Activated CD8-positive, alpha-beta memory T cell treated with anti-CD3 and anti-CD28 coated beads, Interleukin-2, amount 50 U/mL, for 48 hours (primary cell): ENCODE measurements at regions not wholly inside any gene's neighbourhood (a gene's known extent, or its start where the extent isn't known, plus 50 kb on each side); places are given as distances from the start of the nearest gene placed in this dataset.
"Not testable (repeated sequence)": the region's sequence is repeated elsewhere in the genome, so short reads cannot be mapped to it uniquely, and the experiment has no call there.

Experiments used
- DNase-seq: peaks from one replicate; pipeline ENCODE4 v3.0.0-alpha.2; 2020

DNA sequence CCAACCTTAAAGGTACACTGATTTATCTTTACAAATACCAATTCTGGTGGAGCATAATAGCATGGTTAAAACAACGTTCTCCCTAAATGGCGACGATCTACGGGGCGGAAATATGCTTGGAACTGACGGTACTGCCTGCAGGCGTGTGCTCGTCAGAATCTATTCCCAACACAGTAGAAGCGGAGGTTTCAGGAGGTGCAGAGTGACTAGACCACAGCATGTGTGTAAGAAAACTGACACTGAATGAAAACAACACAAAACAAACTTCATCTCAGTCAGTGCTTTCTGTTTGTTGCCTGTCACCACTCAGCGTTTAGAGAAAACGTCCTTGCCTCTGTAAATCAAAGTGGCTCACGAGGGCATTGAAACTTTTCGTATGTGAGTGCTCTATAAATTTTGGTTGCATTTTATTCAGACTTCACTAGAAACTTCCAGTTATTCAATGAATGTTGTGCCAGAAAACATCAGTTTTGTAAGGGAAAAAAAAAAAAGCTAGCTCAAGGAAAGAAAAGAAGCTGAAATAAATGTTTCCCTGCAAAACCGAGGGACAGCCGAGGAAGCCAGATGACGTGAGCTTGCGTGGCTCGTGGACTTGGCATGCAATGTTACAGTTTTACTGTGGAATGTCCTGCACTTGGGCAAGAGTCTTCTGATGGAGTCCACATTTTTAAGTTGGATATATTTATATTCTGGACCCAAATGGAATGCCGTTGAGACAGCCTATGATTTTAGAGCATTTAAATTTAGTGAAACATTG, 210.4 kb downstream of the LAT start:
- DNase-seq, result peak; percentile 13

DNA sequence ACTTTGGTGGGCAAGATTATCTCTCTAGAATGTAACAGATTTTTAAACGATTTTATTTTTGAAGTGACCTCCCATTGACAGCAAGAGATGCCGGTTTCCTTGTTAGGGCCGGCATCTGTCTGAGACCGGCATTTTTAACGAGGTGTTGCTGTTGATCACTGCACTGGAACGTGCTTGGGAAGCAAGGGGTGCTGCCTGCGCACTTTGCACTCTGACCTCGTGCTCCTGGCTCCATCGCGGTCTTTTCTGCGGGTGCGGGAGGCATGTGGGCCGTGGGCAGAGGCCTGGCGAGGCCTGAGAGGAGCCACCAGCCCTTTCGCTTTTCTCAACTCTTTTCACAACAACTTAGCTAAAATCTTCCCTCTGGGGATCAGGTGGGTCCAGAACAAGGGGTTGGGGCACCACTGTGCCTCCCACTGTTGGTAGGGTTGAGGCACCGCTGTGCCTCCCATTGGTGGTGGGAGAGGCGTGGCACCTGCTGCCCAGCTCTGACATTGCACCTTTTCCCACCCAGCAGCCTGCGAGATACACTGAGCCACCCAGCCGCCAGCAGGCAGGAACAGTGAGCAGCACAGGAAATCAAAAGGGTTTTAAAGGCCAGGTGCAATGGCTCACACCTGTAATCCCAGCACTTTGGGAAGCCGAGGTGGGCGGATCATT, 209.5 kb downstream of the LAT start:
- peak; percentile 3 for DNase-seq

DNA sequence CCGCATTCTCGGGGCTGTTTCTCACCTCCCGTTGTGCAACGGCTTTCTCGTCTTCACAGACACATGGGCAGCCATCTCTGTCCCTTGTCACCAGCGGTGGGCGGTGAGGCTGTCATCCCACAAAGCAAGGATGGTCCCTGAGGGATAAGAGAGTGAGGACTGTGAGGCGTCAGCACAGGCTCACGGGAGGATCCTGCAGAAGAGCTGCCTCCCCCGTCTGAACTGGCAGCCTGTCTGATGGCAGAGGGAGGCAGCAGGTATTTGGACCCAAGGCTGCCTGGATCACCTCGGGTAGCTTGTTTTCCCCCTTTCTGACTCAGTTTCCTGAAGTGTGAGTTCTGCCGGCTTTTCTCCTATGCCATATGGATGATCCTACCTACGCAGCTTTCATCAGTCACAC, 208.8 kb downstream of the LAT start:
- DNase-seq, result peak; percentile 36

DNA sequence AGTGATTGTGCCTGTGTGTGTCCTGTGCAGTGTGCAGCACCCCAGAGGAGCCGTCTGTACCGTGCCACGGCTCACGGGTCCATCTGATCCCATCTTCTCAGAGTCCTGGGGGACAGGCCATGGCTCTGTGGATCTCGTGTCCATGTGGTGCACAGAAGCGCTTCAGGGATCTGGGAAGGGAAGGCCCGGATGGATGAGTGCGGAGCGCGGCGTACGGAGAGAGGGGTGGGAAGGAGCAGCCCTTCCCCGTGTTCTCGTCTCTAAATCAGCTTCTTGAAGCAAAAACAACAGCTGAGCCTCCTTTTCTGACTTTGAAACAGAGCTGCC, 208.4 kb downstream of the LAT start:
- DNase-seq, result peak; percentile 29

DNA sequence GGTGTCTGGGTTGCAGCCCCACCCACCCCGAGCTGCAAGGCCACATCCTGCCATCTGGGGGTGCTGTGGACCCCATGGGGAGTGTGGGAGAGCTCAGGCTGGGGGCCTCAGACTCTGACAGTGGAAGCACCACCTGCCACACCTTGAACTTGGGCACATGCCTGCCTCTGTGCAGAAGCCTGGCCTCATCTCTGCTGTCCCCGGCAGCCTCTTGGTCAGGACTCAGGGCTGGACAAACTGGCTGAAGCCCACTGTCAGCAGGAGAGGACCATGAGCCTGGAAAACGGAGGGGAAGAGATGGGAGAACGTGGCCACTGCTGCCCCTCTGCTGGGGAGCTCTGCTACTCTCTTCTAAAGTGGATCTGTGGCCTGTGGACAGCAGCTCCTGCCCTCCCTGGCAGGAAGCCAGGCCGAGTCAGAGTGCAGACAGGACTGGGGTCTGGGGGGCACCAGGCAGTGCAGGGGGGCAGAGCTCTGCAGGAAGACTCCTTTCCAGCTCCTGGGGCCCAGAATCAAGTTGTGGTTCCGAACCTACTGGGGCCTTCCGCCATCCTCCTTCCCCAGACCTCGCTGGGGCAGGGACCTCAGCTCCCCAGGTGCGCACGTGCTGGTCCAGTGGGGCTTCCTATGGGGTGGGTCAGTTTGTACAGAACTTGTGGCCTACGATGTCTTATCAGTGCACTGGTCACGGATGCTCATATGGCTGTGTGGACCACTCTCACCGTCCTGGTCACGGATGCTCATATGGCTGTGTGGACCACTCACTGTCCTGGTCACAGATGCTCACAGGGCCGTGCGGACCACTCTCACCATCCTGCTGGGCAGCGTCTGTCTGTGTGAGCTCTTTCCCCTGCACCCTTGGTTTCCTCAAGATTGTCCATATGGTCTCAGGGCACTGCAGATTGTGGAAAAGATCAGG, 207.7 kb downstream of the LAT start:
- peak; percentile 46 for DNase-seq

DNA sequence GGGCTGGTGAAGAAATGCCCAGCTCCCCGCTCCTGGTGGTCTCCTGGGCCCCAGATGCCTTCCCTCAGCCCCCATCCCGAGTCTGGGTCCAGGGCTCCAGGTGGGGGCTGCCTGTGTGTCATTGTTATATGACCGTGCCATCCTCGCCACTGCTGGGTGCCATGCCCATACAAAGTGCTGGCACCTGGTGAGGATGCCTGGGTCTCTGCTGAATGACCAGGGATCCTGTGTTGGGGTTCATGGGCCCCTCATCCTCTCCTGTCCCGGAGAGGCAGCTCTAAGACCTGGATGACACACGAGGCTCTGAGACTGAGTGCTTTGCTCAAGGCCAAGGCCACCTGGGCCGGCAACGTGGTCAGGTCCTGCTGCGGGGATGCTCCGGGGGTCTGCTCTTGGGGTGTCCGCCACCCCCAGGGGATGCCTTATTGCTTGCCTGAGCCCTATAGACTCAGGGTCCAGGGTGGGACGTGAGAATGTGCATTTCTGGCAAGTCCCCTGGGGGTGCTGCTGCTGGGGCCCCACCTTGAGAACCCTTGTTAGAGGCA, 206.9 kb downstream of the LAT start:
- DNase-seq, result not testable (repeated sequence)

DNA sequence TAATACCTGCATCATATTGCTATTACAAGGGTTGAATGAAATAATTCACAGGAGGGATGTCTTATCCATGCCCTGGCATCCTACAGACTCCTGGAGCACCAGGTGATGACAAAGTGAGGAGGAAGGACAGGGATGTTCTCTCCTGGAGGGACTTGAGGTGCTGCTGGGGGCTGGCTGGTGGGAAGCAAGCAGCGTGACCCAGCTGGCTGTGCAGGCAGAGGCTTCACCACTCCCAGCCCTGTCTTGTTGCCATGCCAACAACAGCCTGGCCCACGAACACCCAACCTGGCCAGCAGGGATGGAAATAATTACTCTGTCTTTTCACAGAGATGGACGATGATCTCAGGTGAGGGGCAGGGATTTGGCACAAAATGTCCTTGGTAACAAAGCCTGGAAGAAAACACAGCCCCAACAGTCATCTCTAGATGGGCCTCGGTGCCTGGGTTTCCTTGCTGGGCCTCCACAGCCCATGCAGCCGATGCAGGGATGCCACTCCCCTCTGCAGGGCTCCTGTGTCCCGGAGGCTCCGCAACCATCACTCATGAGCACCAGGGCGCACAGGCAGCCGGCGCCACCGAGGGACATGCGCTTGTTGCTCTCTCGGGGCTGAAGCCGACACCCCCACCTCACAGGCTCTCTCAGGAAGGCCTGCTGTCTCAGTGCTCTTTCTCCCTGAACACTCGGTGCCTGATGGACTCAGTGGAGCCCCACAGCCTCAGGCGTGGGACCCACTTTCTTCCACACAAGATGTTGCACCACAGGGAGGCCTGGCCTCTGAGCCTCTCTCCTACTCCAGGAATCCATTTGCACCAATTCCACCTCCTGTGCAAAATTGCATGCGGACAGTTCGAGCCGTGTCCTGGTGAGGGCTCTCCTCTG, 205.9 kb downstream of the LAT start:
- DNase-seq, result not testable (repeated sequence)

DNA sequence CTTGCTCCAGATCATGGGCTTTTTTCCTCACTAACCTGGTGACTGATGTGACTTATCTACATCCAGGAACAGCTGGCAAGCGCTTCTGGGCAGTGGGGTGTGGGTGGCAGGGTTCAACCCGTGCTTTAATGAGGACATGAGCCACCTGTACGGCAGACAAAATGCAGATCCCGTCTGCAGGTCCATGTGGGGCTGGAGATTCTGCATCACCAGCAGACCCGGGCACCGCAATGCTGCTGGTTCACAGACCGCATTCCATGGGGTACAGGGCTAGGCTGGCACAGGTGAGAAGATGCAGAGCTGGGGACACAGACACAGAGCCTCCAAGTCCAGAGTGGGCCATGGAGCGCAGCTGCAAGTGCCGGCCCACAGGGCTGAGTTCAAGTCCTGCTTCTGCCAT, 204.0 kb downstream of the LAT start:
- not testable (repeated sequence) for DNase-seq

DNA sequence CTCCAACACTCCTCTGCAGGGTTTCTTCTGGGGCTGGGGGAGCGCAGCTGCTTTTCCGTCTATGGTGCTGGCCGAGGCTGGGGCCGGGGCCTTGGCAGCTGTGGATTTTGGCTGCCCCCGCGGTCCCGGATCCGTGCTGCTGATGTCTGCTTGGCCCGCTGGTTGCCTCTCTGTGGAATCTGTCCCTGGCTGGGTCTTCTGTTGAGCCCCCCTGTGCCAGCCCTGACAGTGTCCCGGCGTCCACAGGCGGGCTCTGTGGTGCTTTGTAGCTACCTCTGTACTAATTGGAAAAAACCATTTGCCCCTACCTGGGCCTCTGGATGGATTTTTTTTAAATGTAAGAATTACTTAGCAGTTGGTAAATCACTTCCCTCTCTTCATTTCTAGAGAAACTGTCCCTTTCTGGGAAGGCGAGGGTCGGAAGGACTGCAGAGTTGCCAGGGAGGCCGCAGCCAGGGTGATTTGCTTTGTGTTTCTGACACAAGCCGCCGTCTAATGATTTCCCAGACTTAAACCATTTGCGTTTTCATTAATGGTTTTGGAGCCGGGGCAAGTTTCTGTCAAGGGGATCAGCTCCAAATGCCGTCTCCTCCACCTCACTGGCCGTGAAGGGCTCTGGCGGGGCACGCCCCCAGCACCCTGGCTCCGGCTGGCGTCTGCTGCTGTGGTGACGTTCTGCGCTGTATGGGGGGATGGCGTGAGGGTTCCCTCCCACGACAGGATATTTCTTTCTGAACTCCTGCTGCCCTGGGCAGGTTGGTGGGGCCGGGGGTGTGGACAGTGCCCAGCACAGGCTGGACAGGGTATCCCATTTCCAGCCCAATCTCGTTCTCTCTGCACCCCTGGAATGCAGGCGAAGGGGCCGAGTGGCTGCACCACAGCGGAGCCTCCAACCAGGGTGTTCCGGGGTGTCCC, 201.7 kb downstream of the LAT start:
- DNase-seq, result not testable (repeated sequence)

DNA sequence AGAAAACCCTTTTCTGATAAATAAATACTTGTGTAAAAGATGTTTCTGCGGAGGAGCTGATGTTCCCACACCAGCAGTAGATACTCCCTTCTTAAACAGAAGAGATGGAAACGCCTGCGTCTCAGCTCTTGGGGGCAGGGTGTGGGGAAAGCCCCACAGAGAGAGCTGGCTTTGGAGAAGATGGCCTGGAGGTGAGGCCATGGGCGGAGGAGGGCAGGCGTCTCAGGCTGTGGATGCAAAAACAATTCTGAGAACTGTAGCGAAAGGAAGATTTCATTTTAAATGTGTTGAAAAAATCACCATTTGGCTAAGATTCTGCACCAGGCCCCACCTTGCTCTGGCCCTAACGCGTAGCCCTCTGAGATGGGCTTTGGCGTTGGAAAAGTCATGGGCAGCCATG, 201.0 kb downstream of the LAT start:
- not testable (repeated sequence) for DNase-seq

DNA sequence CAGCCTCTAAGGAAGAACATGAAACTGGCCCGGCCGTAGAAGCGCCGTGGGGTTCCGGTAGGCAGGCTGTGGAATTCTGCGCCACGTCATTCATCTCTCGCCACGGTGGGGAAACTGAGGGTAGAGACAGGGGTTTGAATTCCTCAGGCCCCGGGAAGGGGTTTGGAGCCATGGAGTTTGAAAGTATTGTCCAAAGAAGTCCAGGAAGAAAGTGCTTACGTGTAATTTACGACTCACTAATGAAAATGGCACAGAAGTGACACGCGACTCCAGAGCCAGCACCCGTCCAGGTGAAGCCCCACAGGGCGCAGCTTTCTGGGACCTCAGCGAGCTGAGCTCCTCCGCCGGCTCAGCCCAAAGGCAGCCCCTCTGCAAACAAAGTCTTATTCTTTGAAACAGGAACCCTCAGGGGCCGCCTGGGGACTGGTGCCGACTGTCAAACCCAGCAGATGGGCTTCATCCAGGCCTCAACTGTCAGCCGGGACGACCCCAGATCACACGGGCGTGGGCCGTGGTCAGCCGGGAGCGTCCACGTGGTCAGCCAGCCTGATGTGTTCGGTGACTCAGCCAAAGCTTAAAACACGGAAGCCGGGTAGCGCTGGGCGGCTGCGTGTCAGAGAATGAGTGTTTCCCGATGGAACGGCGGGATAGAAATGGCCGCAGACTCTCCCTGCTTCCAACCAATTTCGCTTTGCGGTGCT, 200.0 kb downstream of the LAT start:
- not testable (repeated sequence) for DNase-seq

DNA sequence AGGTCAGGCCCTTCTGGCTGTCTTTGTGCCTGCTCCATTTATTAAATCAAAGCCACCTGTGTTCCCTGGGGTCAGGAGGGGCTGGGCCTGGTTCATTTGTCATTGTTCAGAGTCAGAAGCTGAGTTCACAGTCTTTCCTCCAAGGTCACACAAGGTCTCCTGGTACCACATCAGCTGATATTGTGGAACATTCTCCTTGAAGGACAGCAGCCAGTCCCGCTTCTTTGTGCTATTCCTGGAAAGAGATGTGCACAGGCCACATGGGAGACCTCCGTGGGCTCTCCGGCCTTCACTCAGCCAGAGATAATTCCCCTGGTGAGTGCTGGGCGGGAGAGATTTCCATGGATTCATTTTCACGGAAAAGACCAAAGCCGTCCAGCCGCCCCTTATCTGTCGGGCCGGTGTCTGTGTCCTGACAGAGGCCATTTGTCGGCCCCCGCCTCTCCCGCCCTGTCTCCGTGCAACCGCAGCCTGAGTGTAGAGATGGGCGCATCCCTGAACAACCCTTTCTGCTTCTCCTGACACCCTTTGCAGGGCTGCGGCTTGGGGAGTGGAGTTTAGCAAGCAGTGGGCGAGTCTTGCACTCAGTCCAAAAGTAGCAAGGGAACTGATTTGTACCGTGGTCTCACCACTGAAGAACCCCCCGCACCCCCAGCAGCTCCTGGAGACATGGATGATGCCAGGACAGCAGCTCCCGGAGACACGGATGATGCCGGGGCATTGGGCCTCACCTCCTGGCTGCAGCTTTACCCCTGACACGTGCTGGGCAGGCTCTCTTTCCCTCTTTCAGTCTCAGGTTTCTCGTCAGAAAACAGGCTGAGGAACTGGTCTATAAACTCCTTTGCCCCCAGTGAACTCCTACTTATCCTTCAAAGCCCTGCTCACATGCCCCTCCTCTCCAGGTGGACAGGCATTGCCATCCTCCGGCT, 198.4 kb downstream of the LAT start:
- DNase-seq, result not testable (repeated sequence)

DNA sequence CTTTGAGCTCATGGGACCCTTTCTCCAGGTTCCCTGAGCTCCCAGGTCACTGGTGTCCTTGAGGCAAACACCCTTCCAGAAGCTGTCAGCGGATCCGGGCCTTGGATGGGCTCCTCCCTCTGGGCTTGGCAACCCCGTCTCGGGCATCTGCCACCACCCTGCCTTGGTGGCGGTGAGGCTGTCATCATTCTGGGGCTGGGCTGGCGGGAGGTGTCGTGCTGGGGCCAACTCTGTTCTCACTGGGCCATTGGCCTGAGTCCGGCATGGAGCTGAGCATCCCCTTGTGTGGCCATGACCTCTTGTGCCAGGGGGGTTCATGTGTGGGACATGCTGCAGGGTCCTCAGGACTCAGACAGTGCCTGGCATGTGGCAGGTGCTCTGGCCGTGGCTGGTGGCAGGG, 197.6 kb downstream of the LAT start:
- DNase-seq, result no peak

DNA sequence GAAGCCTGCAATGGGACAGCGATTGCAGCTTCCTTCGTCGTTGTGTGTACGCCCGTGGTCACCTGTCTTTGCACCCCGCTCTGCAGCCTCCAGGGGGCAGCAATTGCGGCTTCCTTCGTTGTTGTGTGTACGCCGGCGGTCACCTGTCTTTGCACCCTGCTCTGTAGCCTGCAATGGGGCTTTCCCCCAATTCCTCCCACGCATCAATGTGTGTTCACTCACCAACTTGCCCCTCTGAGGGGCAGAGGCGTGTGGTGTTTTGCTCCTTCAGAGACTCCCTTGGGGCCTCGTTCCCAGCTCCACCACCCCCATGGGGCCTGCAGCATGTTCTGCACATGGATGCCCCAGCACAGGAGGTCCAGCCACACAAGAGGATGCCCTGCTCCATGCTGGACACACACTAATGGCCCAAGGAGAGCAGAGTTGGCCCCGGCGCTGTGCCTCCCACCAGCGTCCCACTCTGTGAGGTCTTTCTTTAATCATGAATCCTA, 197.1 kb downstream of the LAT start:
- not testable (repeated sequence) for DNase-seq

DNA sequence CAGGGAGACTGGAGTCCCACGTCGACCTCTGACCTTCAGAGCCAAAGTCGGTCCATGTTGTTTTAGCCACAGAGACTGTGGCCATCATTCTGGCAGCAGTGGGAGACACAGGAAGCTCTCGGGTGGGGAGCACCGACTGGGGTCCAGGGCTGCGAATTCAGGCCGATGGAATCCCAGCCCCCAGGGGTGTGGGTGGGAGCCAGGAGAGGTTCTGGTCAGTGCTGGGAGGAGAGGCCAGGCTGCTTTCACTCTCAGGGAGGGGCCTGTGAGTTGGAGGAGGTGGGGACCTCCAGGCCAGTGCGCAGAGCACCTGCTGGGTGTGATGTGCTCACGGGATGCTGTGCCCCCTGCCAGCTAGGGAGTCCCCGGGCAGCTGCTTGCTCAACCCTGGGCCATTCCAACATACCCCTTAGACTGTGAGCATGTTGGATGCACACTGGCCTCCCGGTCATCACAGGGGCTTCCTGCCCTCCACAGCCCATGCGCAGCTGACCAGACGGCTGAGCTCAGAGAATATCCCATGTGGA, 196.5 kb downstream of the LAT start:
- DNase-seq, result not testable (repeated sequence)

DNA sequence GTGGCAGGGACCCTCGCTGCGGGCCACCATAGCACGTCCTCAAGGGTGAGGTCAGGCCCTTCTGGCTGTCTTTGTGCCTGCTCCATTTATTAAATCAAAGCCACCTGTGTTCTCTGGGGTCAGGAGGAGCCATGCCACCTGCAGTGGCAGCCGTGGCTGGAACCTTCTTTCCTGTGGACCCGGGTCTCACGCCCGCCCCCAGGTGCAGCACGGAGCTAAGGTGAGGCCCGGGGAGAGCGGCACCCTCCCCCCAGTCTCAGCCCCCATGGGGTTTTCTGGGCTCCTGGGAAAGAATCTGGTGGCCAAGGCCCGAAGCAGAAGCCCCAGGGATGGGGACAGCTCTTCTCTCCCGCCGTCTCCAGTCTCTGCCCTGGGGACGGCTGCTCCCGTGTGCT, 195.4 kb downstream of the LAT start:
- DNase-seq, result not testable (repeated sequence)

DNA sequence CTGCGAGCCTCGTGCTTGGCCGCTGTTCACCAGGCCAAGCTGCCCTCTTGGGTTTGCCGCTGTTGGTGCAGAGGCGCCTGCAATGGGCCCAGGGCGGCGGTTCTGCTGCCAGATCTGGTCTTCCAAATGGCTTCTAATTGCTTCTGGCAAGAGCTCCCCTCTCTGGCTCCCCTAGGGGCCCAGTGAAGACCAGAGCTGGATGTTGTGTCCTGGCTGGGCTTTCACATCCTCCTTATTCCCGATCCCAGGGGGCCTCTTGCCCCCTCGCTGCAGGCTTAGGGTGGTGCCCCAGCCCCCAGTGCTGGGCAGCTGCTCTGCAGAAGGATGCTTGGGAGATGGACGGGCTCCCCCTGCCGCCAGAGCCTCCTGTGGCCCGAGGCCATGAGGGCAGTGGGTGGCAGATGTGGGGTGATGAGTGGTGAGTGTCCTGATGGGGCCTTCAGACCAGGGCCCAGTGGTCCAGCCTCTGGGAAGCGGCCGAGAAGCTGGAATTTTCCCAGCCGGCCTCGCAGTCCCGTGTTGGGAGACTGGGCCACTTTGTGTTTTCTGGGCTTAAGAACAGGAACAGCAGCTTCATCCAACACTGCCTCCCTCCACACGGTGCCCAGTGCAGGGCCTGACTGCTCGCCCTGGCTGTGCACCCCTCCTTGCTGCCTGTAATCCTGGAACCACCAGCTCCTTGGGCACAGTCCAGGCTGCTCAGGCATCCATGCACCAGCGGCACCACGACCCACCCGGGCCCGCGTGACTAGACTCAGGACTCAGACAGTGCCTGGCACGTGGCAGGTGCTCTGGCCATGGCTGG, 194.8 kb downstream of the LAT start:
- not testable (repeated sequence) for DNase-seq
